Left ventricle myocardium inferior (tissue), 1 donor: ENCODE measurements at regions not wholly inside any gene's neighbourhood (a gene's known extent, or its start where the extent isn't known, plus 50 kb on each side); places are given as distances from the start of the nearest gene placed in this dataset.

Experiments
- DNase-seq: peaks from one replicate; pipeline ENCODE4 v3.0.0-alpha.2; 2020
- H3K27ac ChIP-seq: fragments of 200-600 bp; replicated peaks from 2 replicates; pipeline ENCODE4 v1.8.0; 2021
- H3K27me3 ChIP-seq: fragments of 200-600 bp; 2 replicates; pipeline ENCODE4 v1.8.0; 2021; ENCODE audit warnings: low read depth
- H3K36me3 ChIP-seq: fragments of 200-600 bp; 2 replicates; pipeline ENCODE4 v1.8.0; 2021
- H3K4me1 ChIP-seq: fragments of 200-600 bp; 2 replicates; pipeline ENCODE4 v1.8.0; 2021
- H3K4me3 ChIP-seq: fragments of 200-600 bp; 2 replicates; pipeline ENCODE4 v1.8.0; 2021; ENCODE audit warnings: mild to moderate bottlenecking, moderate library complexity
- H3K9me3 ChIP-seq: fragments of 200-600 bp; replicated peaks from 2 replicates; pipeline ENCODE4 v1.8.0; 2021
- intact Hi-C: fragments of 100-400 bp; cut with micrococcal nuclease; formaldehyde crosslinking; loops from one replicate; pipeline ENCODE4 v1.11.0; 2022
- TF ChIP-seq, protein P1 (sequence below): fragments of 200-600 bp; IDR thresholded peaks from 2 replicates; pipeline ENCODE4 v1.8.0; 2021; ENCODE audit warnings: antibody characterized with exemption, mild to moderate bottlenecking, borderline replicate concordance
- donor health status: DM: no; HTN: yes; CAD: no; lungs with severe emphysema.

DNA sequence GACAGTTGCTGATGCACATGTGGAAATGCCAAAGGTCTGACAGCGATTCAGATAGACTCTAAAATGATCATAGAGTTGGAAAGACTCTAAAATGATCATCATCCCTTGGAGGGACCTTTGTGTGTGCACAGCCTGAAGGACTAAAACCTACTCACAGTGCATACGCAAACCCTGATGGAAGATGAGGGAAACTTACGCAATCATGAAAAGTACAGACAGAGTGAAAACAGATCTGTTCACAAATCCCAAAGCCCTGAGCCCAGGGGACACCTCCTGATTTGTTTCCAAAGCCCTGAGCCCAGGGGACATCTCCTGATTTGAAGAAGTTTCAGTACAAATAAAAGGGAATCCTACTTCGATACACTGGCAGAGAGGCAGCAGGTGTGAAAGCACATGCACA, 79.3 kb upstream of the PROX1 start:
- TF ChIP-seq, protein P1, sequence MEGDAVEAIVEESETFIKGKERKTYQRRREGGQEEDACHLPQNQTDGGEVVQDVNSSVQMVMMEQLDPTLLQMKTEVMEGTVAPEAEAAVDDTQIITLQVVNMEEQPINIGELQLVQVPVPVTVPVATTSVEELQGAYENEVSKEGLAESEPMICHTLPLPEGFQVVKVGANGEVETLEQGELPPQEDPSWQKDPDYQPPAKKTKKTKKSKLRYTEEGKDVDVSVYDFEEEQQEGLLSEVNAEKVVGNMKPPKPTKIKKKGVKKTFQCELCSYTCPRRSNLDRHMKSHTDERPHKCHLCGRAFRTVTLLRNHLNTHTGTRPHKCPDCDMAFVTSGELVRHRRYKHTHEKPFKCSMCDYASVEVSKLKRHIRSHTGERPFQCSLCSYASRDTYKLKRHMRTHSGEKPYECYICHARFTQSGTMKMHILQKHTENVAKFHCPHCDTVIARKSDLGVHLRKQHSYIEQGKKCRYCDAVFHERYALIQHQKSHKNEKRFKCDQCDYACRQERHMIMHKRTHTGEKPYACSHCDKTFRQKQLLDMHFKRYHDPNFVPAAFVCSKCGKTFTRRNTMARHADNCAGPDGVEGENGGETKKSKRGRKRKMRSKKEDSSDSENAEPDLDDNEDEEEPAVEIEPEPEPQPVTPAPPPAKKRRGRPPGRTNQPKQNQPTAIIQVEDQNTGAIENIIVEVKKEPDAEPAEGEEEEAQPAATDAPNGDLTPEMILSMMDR = no peak
- no peak for DNase-seq

DNA sequence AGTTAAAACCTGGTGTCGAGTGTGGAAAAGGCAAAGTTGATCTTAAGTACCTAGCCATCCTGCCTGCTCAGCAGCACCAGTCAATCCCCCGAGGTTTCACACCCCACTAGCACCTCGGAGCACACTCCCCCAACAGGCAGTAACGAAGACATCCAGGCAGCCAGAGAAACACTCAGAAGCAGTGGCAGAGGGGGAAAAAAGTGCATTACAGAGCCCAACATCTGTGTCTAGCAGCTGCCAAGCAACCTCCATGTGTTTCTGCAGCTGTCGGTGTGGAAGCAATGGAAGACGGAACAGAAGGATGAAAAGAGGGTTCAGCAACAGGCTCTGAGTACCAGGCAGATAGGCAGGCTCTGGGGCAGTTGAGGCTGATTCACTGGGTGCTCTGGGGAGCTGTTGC, 73.4 kb upstream of the PROX1 start:
- no peaks in the 10 kb centered on the region for H3K36me3 ChIP-seq
- intact Hi-C loops = no loop called here
- H3K27me3 ChIP-seq = peaks cover 13% of the 10 kb centered on the region
- TF ChIP-seq, protein P1 = no peak
- no peak for DNase-seq
- no peak overlapping the region for H3K4me3 ChIP-seq
- no peaks in the 10 kb centered on the region for H3K9me3 ChIP-seq
- no peak overlapping the region for H3K27ac ChIP-seq
- no peaks in the 10 kb centered on the region for H3K4me1 ChIP-seq

More for the DNA sequence above, 79.3 kb upstream of the PROX1 start:
- no peaks in the 10 kb centered on the region for H3K9me3 ChIP-seq
- H3K4me1 ChIP-seq = peaks cover 9% of the 10 kb centered on the region
- no peaks in the 10 kb centered on the region for H3K36me3 ChIP-seq
- intact Hi-C loops = no loop called here
- no peak overlapping the region for H3K27ac ChIP-seq
- peaks cover 8% of the 10 kb centered on the region for H3K27me3 ChIP-seq
- H3K4me3 ChIP-seq = no peak overlapping the region

DNA sequence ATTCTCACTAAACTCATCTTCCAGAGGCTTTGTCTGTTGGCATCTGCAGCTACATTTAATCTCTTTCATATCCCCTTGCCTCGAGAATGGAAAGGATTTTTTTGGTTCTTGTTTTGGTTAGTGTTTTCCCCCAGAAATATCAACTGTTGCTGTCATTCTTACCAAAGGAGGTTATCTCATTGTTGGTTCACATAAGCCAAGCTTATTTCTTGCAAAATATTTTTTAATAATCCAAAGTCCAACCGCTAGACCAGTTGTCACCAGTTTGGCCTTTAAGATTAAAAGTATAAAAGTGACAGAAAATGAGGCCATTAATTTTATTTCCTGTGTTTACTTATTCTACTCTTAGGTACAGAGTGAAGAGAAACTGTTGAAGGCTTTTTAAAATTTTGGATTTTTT, 66.5 kb upstream of the PROX1 start:
- DNase-seq = no peak
- Histone ChIP-seq H3K36me3 (no peaks in the 10 kb centered on the region), H3K27ac (no peak overlapping the region), H3K9me3 (no peaks in the 10 kb centered on the region), H3K4me1 (no peaks in the 10 kb centered on the region), H3K4me3 (no peak overlapping the region), H3K27me3 (no peaks in the 10 kb centered on the region)
- TF ChIP-seq, protein P1 = no peak
- intact Hi-C loops = no loop called here

DNA sequence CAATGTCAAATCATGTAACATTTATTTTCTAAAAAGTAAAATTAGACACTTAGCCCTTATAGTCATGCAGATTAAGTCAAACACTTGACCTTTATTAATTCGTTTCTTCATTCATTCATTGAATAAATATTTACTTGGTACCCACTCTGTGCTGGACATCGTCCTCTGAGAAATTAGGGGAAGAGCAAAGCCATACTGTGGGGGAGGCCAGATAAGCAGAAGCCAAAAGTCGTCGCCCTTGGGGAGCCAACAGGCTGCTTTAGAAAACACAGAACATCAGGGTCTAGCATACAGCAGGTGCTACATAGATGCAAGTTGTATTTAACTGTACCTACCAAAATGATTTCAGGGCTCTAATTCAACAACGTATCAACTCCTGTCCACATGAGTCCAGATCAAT, 66.1 kb upstream of the PROX1 start:
- TF ChIP-seq, protein P1 = no peak
- H3K4me1 ChIP-seq = no peaks in the 10 kb centered on the region
- no peaks in the 10 kb centered on the region for H3K36me3 ChIP-seq
- no peaks in the 10 kb centered on the region for H3K9me3 ChIP-seq
- intact Hi-C loops = no loop called here
- H3K27me3 ChIP-seq = no peaks in the 10 kb centered on the region
- H3K4me3 ChIP-seq = no peak overlapping the region
- no peak for DNase-seq
- no peak overlapping the region for H3K27ac ChIP-seq

DNA sequence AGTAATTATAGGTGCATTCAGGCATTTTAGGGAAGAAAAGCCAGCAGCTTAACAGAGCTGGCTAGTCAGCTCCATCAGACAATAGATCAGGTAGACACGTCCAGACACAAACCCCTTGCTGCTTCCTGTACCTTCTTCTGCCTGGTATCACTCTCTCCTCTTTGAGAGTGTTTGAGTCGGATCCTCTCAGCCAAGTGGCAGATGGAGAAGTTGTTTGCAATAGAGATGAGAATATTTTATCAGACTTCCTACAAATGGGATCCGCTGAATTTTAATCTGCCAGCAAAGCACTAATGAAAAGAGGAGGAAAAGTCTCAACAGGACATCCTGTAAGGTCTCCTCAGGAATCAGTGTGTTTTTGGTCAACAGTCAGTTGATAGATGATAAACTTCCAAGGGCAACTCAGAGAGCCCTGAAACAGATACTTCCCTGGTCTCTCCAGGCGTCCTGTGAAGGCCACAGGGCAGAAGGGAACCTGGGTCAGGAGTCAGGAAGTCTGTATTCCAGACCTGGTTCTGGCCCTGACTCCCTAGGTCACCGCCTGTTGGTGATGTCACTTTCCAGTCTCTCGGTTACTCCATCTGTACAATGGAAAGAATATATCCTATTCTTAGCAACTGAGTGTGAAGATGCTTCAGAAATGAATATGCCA, 62.1 kb upstream of the PROX1 start:
- no peak overlapping the region for H3K27ac ChIP-seq
- H3K36me3 ChIP-seq = no peaks in the 10 kb centered on the region
- H3K4me1 ChIP-seq = no peaks in the 10 kb centered on the region
- no peaks in the 10 kb centered on the region for H3K27me3 ChIP-seq
- DNase-seq = no peak
- no peaks in the 10 kb centered on the region for H3K9me3 ChIP-seq
- TF ChIP-seq, protein P1 = no peak
- H3K4me3 ChIP-seq = no peak overlapping the region
- intact Hi-C loops = no loop called here

DNA sequence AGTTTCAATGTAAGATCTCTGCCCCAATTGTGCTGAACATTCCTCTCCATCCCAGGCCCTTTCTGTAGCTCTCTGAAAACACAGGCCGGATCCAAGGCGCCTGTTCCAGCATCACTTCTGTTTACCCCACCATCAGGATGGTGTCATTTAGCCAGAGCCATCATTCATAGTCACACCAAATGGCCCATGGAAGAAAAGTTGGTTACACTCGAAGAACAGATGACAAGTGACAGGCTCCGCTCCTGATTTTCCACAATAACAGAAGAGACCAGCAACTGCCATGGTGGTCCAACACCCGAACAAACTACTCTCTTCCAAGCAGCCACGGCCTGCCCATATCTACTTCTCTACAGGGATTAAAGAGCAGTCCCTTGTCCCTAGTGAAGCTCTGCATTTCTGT, 59.9 kb upstream of the PROX1 start:
- Histone ChIP-seq H3K27me3 (no peaks in the 10 kb centered on the region), H3K4me1 (peaks cover 7% of the 10 kb centered on the region), H3K4me3 (no peak overlapping the region), H3K9me3 (no peaks in the 10 kb centered on the region), H3K27ac (no peak overlapping the region), H3K36me3 (no peaks in the 10 kb centered on the region)
- intact Hi-C loops = no loop called here
- no peak for DNase-seq
- TF ChIP-seq, protein P1 = no peak
